OCI-LY7 (cell line): ENCODE measurements at regions not wholly inside any gene's neighbourhood (a gene's known extent, or its start where the extent isn't known, plus 50 kb on each side); places are given as distances from the start of the nearest gene placed in this dataset.
"Not testable (repeated sequence)": the region's sequence is repeated elsewhere in the genome, so short reads cannot be mapped to it uniquely, and the experiment has no call there.

ENCODE experiments used
- BruUV-seq: library from RNA; stranded (reverse); fragments of 400-500 nt; replicated peaks from 2 replicates; lab custom pipeline; 2021; lab: Mats Ljungman, UMichigan
- CTCF ChIA-PET: fragments of 300-600 bp; sonication (Branson Sonifier 250); formaldehyde crosslinking; loops from one replicate; lab custom pipeline; 2022; ENCODE audit warnings: antibody characterized with exemption; ENCODE audit not compliant: unreplicated experiment; lab: Charles Lee
- POLR2A ChIA-PET: fragments of 300-600 bp; sonication (Branson Sonifier 250); formaldehyde crosslinking; loops from one replicate; lab custom pipeline; 2022; ENCODE audit warnings: antibody characterized with exemption; lab: Charles Lee
- DNase-seq: peaks from one replicate; pipeline ENCODE4 v3.0.0-alpha.2; 2015; ENCODE audit warnings: low spot score
- H2AFZ ChIP-seq: fragments of 200-600 bp; sonication (generic), shearing (Covaris generic); 2 replicates; pipeline ENCODE4 v1.6.1; 2014; ENCODE audit warnings: mild to moderate bottlenecking, antibody characterized with exemption, low read length, moderate library complexity
- H3K27ac ChIP-seq: fragments of 200-600 bp; sonication (generic); 2 replicates; pipeline ENCODE4 v1.5.1; 2014; ENCODE audit warnings: mixed run types, low read depth, mild to moderate bottlenecking, moderate library complexity, low read length, inconsistent platforms; ENCODE audit not compliant: poor library complexity, severe bottlenecking
- H3K36me3 ChIP-seq: fragments of 200-600 bp; sonication (generic); 2 replicates; pipeline ENCODE4 v1.6.1; 2014; ENCODE audit warnings: mild to moderate bottlenecking, antibody characterized with exemption, low read length, moderate library complexity, mixed read lengths; ENCODE audit not compliant: insufficient read depth
- H3K4me1 ChIP-seq: fragments of 200-600 bp; sonication (generic); 2 replicates; pipeline ENCODE4 v1.5.1; 2014; ENCODE audit warnings: mild to moderate bottlenecking, low read length; ENCODE audit not compliant: insufficient read depth, poor library complexity, severe bottlenecking
- H3K4me2 ChIP-seq: fragments of 200-600 bp; sonication (generic); 2 replicates; pipeline ENCODE4 v1.6.1; 2014; ENCODE audit warnings: mild to moderate bottlenecking, low read length
- H3K4me3 ChIP-seq: fragments of 200-600 bp; sonication (generic); 2 replicates; pipeline ENCODE4 v1.5.1; 2014; ENCODE audit warnings: mild to moderate bottlenecking, low read depth, low read length; ENCODE audit not compliant: poor library complexity, severe bottlenecking
- H3K79me2 ChIP-seq: fragments of 200-600 bp; sonication (generic); 2 replicates; pipeline ENCODE4 v1.6.1; 2016; ENCODE audit warnings: low read depth, mild to moderate bottlenecking, low read length, moderate library complexity, mixed read lengths; ENCODE audit not compliant: insufficient read depth
- H3K9me2 ChIP-seq: fragments of 200-600 bp; sonication (generic); 2 replicates; pipeline ENCODE4 v1.6.1; 2016; ENCODE audit warnings: mild to moderate bottlenecking, low read length, mixed read lengths; ENCODE audit not compliant: insufficient read depth
- H3K9me3 ChIP-seq: fragments of 200-600 bp; sonication (generic); 2 replicates; pipeline ENCODE4 v1.6.1; 2014; ENCODE audit warnings: mild to moderate bottlenecking, mixed run types, low read length, mixed read lengths
- H4K20me1 ChIP-seq: fragments of 200-600 bp; sonication (generic); 2 replicates; pipeline ENCODE4 v1.6.1; 2014; ENCODE audit warnings: mild to moderate bottlenecking, antibody characterized with exemption, low read length, moderate library complexity, mixed read lengths; ENCODE audit not compliant: insufficient read depth
- CTCF ChIP-seq: fragments of 200-600 bp; sonication (generic); conservative IDR thresholded peaks from 2 replicates; pipeline ENCODE4 v1.5.1; 2014; ENCODE audit warnings: mild to moderate bottlenecking, antibody characterized with exemption, low read length, moderate library complexity, mixed read lengths
- EZH2phosphoT487 ChIP-seq: fragments of 200-600 bp; sonication (generic); IDR thresholded peaks from 2 replicates; pipeline ENCODE4 v1.6.1; 2018; ENCODE audit warnings: low read depth, borderline replicate concordance, mild to moderate bottlenecking, mixed run types, antibody characterized with exemption, low read length, moderate library complexity, mixed read lengths
- intact Hi-C: fragments of 100-400 bp; cut with micrococcal nuclease; formaldehyde crosslinking; loops from one replicate; pipeline ENCODE4 v1.10.0; 2022; ENCODE audit not compliant: unreplicated experiment

GRCh38 chr11:122559734-122560382 is 95.7 kb upstream of the UBASH3B start:
- Histone ChIP-seq H4K20me1 (no peaks in the 10 kb centered on the region), H3K79me2 (no peaks in the 10 kb centered on the region), H3K4me3 (no peak overlapping the region), H3K9me3 (no peaks in the 10 kb centered on the region), H3K36me3 (no peaks in the 10 kb centered on the region), H3K9me2 (no peaks in the 10 kb centered on the region), H3K4me2 (no peak overlapping the region), H2AFZ (no peak overlapping the region), H3K27ac (no peak overlapping the region), H3K4me1 (no peaks in the 10 kb centered on the region)
- BruUV-seq = no TSS peak
- CTCF ChIA-PET = no interaction called here
- TF ChIP-seq EZH2phosphoT487 (no peak), CTCF (no peak)
- POLR2A ChIA-PET = no interaction called here
- DNase-seq = no peak
- intact Hi-C loops = no loop called here

GRCh38 chr11:122559218-122559617 is 96.3 kb upstream of the UBASH3B start:
- H3K4me2 ChIP-seq, H3K4me3 ChIP-seq, H3K79me2 ChIP-seq, intact Hi-C loops, H4K20me1 ChIP-seq, H3K36me3 ChIP-seq, H3K27ac ChIP-seq, POLR2A ChIA-PET, H3K9me2 ChIP-seq, H2AFZ ChIP-seq, BruUV-seq, H3K9me3 ChIP-seq, CTCF ChIA-PET, H3K4me1 ChIP-seq, DNase-seq: not testable (repeated sequence)

- POLR2A ChIA-PET, BruUV-seq: not testable (repeated sequence)
Measured at GRCh38 chr11:122557163-122557562, 98.4 kb upstream of the UBASH3B start.

GRCh38 chr11:122556605-122557004 is 98.9 kb upstream of the UBASH3B start:
- Histone ChIP-seq H3K9me3 (no peaks in the 10 kb centered on the region), H3K4me1 (no peaks in the 10 kb centered on the region), H3K27ac (no peak overlapping the region), H2AFZ (no peak overlapping the region), H4K20me1 (no peaks in the 10 kb centered on the region), H3K79me2 (no peaks in the 10 kb centered on the region), H3K4me2 (no peak overlapping the region), H3K36me3 (no peaks in the 10 kb centered on the region), H3K9me2 (no peaks in the 10 kb centered on the region), H3K4me3 (no peak overlapping the region)
- TF ChIP-seq CTCF = no peak
- TF ChIP-seq EZH2phosphoT487 = no peak
- ChIA-PET POLR2A (no interaction called here), CTCF (no interaction called here)
- no peak for DNase-seq
- intact Hi-C loops = no loop called here
- no TSS peak for BruUV-seq

More at GRCh38 chr11:122557163-122557562, 98.4 kb upstream of the UBASH3B start:
- CTCF ChIA-PET, H3K9me2 ChIP-seq, DNase-seq, H3K27ac ChIP-seq, H4K20me1 ChIP-seq, H3K4me2 ChIP-seq, H3K79me2 ChIP-seq, intact Hi-C loops, H3K9me3 ChIP-seq, H3K4me3 ChIP-seq, H3K4me1 ChIP-seq, H3K36me3 ChIP-seq, H2AFZ ChIP-seq: not testable (repeated sequence)
